Body of pancreas (tissue), 4 donors: ENCODE measurements at regions not wholly inside any gene's neighbourhood (a gene's known extent, or its start where the extent isn't known, plus 50 kb on each side); places are given as distances from the start of the nearest gene placed in this dataset.
"Not testable (repeated sequence)": the region's sequence is repeated elsewhere in the genome, so short reads cannot be mapped to it uniquely, and the experiment has no call there.

Experiments
- ATAC-seq: fragments of 150-250 bp; one replicate; pipeline ENCODE4 v1.9.1; 2016
- DNase-seq, 4 donors: peaks; one replicate each; pipeline ENCODE4 v3.0.0-alpha.2; 2019
- H3K27ac ChIP-seq, 4 donors: fragments of 200-600 bp; sonication (generic); 1 replicate in 3 of 4; 2 replicates in 1 of 4; pipeline versions ENCODE4 v1.5.1 to v1.6.1; 2016 to 2019; ENCODE audit warnings: mild to moderate bottlenecking in 1 of 4, mixed read lengths in 1 of 4, moderate library complexity in 1 of 4
- H3K27me3 ChIP-seq, 2 donors: fragments of 200-600 bp; sonication (generic); one replicate each; pipeline ENCODE4 v1.6.0; 2016; ENCODE audit warnings: mild to moderate bottlenecking in 1 of 2
- H3K36me3 ChIP-seq, 2 donors: fragments of 200-600 bp; sonication (generic); replicated peaks in 1 of 2; 2 replicates each; pipeline ENCODE4 v1.5.1; 2016; ENCODE audit warnings: low read depth in 2 of 2; ENCODE audit not compliant: insufficient read depth in 1 of 2
- H3K4me1 ChIP-seq: fragments of 200-600 bp; sonication (generic); one replicate; pipeline ENCODE4 v1.6.0; 2016
- H3K4me3 ChIP-seq, 2 donors: fragments of 200-600 bp; sonication (generic); 1 replicate in 1 of 2; 2 replicates in 1 of 2; pipeline ENCODE4 v1.5.1; 2016 to 2019
- H3K9me3 ChIP-seq, 3 donors: fragments of 200-600 bp; sonication (generic); 1 replicate in 2 of 3; 2 replicates in 1 of 3; pipeline ENCODE4 v1.5.1; 2016
- POLR2A ChIP-seq, 3 donors: fragments of 450-650 bp; IDR thresholded peaks; one replicate each; pipeline ENCODE4 v1.6.1; 2016; ENCODE audit warnings: antibody characterized with exemption in 3 of 3, mild to moderate bottlenecking in 2 of 3
- WGBS, 2 donors: methylation state at CpG; one replicate each; pipeline ENCODE4 v1.1.5; 2017; 5-methylcytosine and 5-hydroxymethylcytosine counted together
- intact Hi-C: fragments of 100-400 bp; cut with DNase I; formaldehyde crosslinking; loops from one replicate; pipeline ENCODE4 v1.15.1; 2023
- TF ChIP-seq, protein P1 (sequence below), 7 experiments: fragments of 450-650 bp in 4 of 7; fragments of 200-600 bp in 3 of 7; sonication (generic) in 3 of 7; IDR thresholded peaks; one replicate each; pipeline ENCODE4 v1.5.1; 2016 to 2019; ENCODE audit warnings: antibody characterized with exemption in 7 of 7

GRCh38 chr10:83754857-83755256, 384.5 kb upstream of the GHITM start:
- no peaks in the 10 kb centered on the region for H3K27me3 ChIP-seq
- TF ChIP-seq, protein P1, sequence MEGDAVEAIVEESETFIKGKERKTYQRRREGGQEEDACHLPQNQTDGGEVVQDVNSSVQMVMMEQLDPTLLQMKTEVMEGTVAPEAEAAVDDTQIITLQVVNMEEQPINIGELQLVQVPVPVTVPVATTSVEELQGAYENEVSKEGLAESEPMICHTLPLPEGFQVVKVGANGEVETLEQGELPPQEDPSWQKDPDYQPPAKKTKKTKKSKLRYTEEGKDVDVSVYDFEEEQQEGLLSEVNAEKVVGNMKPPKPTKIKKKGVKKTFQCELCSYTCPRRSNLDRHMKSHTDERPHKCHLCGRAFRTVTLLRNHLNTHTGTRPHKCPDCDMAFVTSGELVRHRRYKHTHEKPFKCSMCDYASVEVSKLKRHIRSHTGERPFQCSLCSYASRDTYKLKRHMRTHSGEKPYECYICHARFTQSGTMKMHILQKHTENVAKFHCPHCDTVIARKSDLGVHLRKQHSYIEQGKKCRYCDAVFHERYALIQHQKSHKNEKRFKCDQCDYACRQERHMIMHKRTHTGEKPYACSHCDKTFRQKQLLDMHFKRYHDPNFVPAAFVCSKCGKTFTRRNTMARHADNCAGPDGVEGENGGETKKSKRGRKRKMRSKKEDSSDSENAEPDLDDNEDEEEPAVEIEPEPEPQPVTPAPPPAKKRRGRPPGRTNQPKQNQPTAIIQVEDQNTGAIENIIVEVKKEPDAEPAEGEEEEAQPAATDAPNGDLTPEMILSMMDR (IDR thresholded peaks at IDR 0.05) = no peak
- no peak for TF ChIP-seq POLR2A (IDR thresholded peaks at IDR 0.05)
- H3K9me3 ChIP-seq = peaks cover 0 to 22% (median 0%) of the 10 kb centered on the region in 3 donors
- H3K27ac ChIP-seq = no peak overlapping the region
- no peaks in the 10 kb centered on the region for H3K4me1 ChIP-seq
- H3K36me3 ChIP-seq = no peaks in the 10 kb centered on the region
- no peak for DNase-seq
- 57 to 73% methylated on average over 1 of the region's 1 CpG for WGBS, 2 donors
- no peak overlapping the region for H3K4me3 ChIP-seq
- no peak for ATAC-seq
- intact Hi-C loops = no loop called here

GRCh38 chr10:83760142-83760541, 379.2 kb upstream of the GHITM start:
- H3K27me3 ChIP-seq = no peaks in the 10 kb centered on the region
- no peak overlapping the region for H3K27ac ChIP-seq
- no peaks in the 10 kb centered on the region for H3K9me3 ChIP-seq
- ATAC-seq = no peak
- H3K4me1 ChIP-seq = no peaks in the 10 kb centered on the region
- H3K4me3 ChIP-seq = no peak overlapping the region
- no peak for DNase-seq
- 36 to 44% methylated on average over 2 of the region's 2 CpGs for WGBS, 2 donors
- no peaks in the 10 kb centered on the region for H3K36me3 ChIP-seq
- intact Hi-C loops = no loop called here
- TF ChIP-seq, protein P1 (IDR thresholded peaks at IDR 0.05) = no peak
- TF ChIP-seq POLR2A (IDR thresholded peaks at IDR 0.05) = no peak

- no peaks in the 10 kb centered on the region for H3K27me3 ChIP-seq
- no peak overlapping the region for H3K4me3 ChIP-seq
- no peak for TF ChIP-seq POLR2A (IDR thresholded peaks at IDR 0.05)
- TF ChIP-seq, protein P1 (IDR thresholded peaks at IDR 0.05) = no peak
- no peaks in the 10 kb centered on the region for H3K4me1 ChIP-seq
- DNase-seq (no peak), ATAC-seq (no peak)
- no peak overlapping the region for H3K27ac ChIP-seq
- H3K36me3 ChIP-seq = no peaks in the 10 kb centered on the region
- WGBS, 2 donors = 46 to 53% methylated on average over 5 of the region's 5 CpGs
- H3K9me3 ChIP-seq = no peaks in the 10 kb centered on the region
- intact Hi-C loops = no loop called here
Measured at GRCh38 chr10:83764666-83765065, 374.6 kb upstream of the GHITM start.

DNA sequence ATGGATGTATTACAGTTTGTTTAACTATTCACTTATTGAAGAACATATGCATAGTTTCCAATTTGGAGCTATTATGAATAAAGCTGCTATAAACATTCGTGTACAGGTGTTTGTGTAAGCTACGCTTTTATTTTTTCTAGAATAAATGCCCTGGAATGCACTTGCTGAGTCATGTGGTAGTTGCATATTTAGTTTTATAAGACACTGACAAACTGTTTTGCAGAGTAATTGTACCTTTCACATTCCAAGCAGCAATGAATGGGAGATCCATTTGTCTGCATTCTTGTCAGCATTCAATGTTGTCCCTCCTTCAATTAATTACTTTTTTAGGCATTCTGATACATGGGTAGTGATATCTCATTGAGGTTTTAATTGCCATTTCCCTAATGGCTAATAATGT, 373.6 kb upstream of the GHITM start:
- no peak overlapping the region for H3K4me3 ChIP-seq
- DNase-seq (no peak), ATAC-seq (no peak)
- no peaks in the 10 kb centered on the region for H3K9me3 ChIP-seq
- no peaks in the 10 kb centered on the region for H3K4me1 ChIP-seq
- TF ChIP-seq, protein P1 (IDR thresholded peaks at IDR 0.05) = no peak
- no peak for TF ChIP-seq POLR2A (IDR thresholded peaks at IDR 0.05)
- no peaks in the 10 kb centered on the region for H3K27me3 ChIP-seq
- H3K27ac ChIP-seq = no peak overlapping the region
- intact Hi-C loops = no loop called here
- H3K36me3 ChIP-seq = no peaks in the 10 kb centered on the region
- WGBS, 2 donors = 50 to 68% methylated on average over 2 of the region's 2 CpGs

- ATAC-seq (no peak), DNase-seq (no peak)
- H3K27ac ChIP-seq = no peak overlapping the region
- no peaks in the 10 kb centered on the region for H3K36me3 ChIP-seq
- intact Hi-C loops = no loop called here
- no peaks in the 10 kb centered on the region for H3K4me1 ChIP-seq
- no peak for TF ChIP-seq POLR2A (IDR thresholded peaks at IDR 0.05)
- TF ChIP-seq, protein P1 (IDR thresholded peaks at IDR 0.05) = no peak
- 42 to 54% methylated on average over 5 of the region's 5 CpGs for WGBS, 2 donors
- H3K9me3 ChIP-seq = no peaks in the 10 kb centered on the region
- H3K4me3 ChIP-seq = no peak overlapping the region
- H3K27me3 ChIP-seq = no peaks in the 10 kb centered on the region
Measured at GRCh38 chr10:83769281-83769820, 370.0 kb upstream of the GHITM start.

- DNase-seq, intact Hi-C loops: not testable (repeated sequence)
- 85 to 90% methylated on average over 24 to 25 of the region's 25 CpGs for WGBS, 2 donors
Measured at GRCh38 chr10:83786701-83787100, 352.6 kb upstream of the GHITM start.

More at GRCh38 chr10:83786701-83787100, 352.6 kb upstream of the GHITM start:
- H3K27ac ChIP-seq, H3K9me3 ChIP-seq, ATAC-seq, H3K36me3 ChIP-seq, H3K27me3 ChIP-seq, H3K4me3 ChIP-seq, H3K4me1 ChIP-seq: not testable (repeated sequence)
